Activated CD8-positive, alpha-beta memory T cell treated with anti-CD3 and anti-CD28 coated beads, Interleukin-2, amount 50 U/mL, for 24 hours (primary cell): ENCODE measurements at regions not wholly inside any gene's neighbourhood (a gene's known extent, or its start where the extent isn't known, plus 50 kb on each side); places are given as distances from the start of the nearest gene placed in this dataset.
A peak's percentile ranks its signal among the peaks of the same experiment; 100 is the strongest.

Experiments
- DNase-seq: peaks from one replicate; pipeline ENCODE4 v3.0.0-alpha.2; 2020; ENCODE audit errors: extremely low read depth

DNA sequence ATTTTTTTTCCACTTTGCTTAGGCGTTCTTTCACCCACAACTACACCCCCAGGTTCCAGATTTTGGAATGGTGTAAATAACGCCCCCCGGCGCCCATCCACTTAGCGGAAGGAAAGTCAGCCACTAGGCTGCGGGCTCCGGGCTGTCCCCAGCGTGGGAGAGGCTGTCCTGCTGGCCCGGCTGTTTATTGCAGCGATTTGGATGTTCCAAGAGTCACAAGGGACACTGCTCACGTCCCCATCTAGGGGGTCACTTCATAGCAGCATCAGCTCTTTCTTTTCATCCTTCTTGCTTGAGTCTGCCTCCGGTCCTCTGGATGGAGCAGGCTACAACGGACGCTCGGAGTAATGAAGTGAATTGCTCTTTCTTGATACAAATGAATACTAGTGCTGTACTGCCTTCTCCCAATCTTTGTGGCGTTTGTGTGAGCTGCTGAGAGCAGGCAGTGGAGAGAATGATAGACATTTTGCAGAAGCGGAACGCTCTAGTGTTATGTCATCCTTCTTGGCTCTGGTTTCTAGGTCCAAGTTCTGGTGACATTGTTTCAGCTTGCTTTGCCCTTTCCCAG, 50.7 kb upstream of the PAIP2B start:
- DNase-seq, result no peak

DNA sequence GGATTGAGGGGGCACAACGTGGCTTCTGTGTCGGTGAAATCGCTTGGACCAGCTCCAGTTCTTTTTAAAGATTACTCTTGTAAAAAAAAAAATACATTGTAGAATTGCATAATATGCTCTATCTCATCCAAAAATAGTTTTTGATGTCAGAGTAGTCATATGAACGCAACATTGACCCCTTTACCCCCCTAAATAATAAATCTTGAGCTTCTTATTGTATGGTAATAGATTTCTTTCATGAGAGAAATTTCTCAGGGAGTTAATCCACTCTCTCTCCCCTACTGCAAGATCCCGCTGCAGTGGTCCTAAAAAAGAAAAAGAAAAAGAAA, 50.2 kb upstream of the PAIP2B start:
- DNase-seq, result no peak

DNA sequence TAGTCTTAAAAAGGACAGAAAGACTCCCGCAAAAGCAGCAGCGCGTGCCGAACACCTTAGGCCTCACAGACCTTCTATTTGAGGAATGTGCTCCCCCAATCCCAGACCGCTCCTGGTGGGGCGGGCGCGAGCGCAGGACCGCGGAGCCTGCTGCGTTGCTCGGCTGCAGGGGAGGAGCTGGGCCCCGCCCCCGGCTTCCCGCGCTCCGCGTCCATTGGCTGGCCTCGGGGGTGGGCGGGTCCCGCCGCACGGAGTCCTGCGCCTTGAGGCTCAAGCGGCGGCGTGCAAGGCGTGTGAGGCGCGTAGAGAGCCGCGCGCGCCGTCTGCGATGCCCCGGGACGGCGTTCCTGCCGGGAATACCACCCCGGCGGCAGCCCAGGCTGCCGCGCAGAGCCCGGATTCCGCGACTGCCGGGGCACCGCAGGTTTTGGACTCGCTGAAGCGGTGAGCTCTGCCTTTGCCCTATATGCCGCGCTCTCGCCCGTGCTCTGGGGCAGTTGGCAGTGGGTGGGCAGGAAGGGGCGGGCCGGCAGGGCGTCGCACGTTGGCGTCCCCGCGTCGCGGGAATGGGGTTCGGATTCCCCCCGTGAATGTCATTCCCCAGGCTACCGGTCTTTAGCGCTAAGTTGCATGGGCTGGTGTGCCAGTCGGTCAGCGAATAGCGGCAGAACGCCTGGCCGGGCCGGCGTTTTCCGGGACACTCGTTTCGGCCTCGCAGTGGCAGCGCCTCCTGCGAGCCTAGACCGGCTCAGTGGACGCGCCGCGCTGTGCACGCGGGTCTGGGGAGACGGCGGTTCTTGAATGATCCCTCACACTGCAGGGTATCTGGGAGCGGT, 49.6 kb upstream of the PAIP2B start:
- peak; percentile 45 for DNase-seq
